Jurkat, Clone E6-1 (cell line): ENCODE measurements at regions not wholly inside any gene's neighbourhood (a gene's known extent, or its start where the extent isn't known, plus 50 kb on each side); places are given as distances from the start of the nearest gene placed in this dataset.
"Not testable (repeated sequence)": the region's sequence is repeated elsewhere in the genome, so short reads cannot be mapped to it uniquely, and the experiment has no call there.

Experiments
- DNase-seq: peaks from one replicate; pipeline ENCODE4 v3.0.0-alpha.2; 2011; ENCODE audit warnings: low read depth, low spot score
- H3K4me3 ChIP-seq: 2 replicates; pipeline ENCODE4 v1.5.1; 2011; ENCODE audit warnings: mild to moderate bottlenecking, low read length, control low read depth, moderate library complexity

DNA sequence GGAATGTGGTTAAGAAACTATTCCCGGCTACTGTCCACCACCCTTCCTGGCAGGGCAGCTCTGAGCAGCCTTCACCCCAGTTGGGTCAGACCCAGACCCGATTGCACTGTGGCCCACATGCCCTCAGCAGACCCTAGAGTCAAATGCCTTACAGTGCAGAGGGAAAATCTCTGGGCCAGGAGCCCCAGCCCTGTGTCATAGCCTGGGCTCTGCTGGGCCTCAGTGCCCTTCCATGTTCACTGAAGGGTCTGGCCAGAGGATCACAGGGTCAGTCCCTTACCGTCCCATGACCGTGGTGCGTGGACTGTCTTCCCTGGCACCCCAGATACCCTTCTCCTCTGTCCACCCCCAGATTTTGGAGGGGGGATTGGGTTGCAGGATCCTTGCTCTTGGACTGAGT lies 73.5 kb upstream of the COL5A1 start:
- H3K4me3 ChIP-seq: no peak overlapping the region
- DNase-seq: no peak

DNA sequence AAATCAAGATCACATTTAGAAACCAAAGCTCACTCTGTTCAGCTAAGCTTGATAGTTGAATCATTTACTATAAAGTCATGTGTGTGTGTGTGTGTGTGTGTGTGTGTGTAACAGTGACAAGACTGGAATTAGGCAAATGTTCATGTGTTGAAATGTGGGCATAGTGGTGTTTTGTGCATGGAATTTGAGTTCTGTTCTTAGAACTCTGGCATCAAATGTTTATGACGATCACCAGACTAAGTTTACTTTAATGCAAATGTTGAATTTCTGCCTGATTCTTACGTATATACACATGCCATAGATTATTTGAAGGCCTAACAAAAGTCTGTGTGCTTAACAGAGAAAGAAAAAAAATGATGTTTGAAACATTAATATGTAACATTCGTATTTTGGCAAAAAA lies 72.8 kb upstream of the COL5A1 start:
- no peak for DNase-seq
- no peak overlapping the region for H3K4me3 ChIP-seq

DNA sequence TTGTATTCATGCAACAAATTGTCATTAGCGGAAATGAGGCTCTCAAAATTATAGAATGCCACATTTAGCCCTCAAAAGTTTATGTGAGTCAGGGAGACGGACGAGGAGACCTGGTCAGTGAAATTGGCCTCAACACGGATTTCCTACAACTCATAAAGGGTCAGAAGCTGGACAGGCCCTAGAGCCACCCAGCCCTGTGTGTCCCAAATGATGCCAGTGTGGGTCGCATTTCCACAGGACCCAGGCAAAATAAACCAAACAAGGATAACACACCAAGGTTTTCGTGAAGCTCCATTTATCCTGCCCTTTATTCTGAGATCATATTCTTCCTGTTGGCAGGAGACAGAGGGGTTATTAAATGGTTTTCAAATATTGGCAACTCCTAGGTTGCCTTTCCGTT lies 72.0 kb upstream of the COL5A1 start:
- no peak for DNase-seq
- H3K4me3 ChIP-seq: no peak overlapping the region

DNA sequence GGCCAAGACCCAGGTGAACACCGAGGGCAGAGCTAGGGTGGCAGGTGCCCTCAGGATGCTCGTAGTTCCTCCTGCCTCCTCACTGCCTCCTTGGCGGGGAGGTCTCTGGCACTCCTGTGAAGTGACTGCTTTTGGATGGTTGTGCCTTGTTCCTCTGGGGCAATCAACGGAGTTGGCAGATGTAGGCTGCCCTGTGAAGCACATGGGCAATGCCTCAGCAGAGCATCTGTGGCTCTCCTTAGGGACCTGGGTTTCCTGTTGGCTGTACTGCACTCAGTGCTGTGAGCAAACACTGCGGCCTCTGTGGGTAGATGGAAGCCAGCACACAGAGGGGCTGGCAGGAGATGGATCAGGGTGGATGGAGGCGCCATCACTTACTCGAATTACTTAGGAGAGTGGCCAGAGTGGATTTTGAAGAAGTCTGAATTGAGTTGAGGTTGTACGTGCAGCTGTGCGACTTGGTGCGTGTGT lies 71.4 kb upstream of the COL5A1 start:
- H3K4me3 ChIP-seq: no peak overlapping the region

DNA sequence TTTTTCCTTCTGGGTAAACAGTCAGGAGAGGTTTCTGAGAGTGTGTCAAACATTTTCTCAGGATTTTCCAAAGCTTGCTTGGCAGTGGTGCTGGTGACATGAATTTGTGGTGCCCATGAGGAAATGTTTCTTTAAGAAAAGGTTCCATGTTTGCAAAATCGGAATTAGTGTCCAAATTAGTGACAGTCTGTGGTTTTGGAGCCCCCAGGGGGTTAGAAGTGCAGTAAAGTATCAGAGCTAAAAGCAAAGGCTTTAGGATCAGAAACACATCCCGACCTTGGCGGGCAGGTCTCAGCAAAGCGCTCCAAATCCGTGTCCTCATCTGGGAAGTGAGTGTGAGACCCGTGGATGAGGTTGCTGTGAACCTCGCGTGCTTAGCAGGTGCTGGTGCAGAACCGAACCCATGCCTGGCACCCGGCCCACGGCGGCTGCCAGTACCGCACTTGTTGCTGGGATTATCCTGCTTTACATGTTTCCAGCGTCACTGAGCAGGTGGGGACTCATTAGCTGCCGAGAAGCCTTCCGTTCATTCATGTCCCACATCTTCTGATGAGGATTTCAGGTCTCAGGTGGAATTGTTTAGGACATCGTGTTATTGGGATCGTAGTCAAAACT lies 70.8 kb upstream of the COL5A1 start:
- no peak for DNase-seq
- H3K4me3 ChIP-seq: no peak overlapping the region

More for the DNA sequence above, 71.4 kb upstream of the COL5A1 start:
- DNase-seq: no peak

DNA sequence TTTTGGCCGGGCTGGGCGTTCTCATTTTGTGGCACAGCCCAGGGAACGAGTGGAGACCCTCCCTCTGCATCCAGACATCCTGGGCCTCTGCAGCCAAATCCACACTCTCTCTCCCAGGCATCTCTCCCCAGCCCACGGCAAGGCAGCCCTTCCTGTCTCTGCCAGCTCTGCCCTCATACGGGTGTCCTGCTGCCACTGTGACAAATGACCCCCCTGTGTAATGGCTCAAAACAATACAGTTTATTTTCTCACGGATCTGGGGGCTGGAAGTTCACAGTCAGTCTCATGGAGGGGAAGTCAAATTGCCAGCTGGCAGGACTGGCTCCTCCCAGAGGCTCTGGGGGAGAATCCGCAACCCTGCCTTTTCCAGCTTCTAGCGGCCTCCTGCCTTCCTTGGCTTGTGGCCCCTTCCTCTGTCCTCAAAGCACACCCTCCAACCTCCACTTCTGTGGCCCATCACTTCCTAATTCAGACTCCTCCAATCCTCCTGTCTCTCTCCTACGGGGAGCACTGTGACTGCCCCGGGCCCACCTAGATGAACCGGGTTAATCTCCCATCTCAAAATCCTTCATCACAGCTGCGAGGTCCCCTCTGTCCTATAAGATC lies 70.2 kb upstream of the COL5A1 start:
- no peak for DNase-seq

DNA sequence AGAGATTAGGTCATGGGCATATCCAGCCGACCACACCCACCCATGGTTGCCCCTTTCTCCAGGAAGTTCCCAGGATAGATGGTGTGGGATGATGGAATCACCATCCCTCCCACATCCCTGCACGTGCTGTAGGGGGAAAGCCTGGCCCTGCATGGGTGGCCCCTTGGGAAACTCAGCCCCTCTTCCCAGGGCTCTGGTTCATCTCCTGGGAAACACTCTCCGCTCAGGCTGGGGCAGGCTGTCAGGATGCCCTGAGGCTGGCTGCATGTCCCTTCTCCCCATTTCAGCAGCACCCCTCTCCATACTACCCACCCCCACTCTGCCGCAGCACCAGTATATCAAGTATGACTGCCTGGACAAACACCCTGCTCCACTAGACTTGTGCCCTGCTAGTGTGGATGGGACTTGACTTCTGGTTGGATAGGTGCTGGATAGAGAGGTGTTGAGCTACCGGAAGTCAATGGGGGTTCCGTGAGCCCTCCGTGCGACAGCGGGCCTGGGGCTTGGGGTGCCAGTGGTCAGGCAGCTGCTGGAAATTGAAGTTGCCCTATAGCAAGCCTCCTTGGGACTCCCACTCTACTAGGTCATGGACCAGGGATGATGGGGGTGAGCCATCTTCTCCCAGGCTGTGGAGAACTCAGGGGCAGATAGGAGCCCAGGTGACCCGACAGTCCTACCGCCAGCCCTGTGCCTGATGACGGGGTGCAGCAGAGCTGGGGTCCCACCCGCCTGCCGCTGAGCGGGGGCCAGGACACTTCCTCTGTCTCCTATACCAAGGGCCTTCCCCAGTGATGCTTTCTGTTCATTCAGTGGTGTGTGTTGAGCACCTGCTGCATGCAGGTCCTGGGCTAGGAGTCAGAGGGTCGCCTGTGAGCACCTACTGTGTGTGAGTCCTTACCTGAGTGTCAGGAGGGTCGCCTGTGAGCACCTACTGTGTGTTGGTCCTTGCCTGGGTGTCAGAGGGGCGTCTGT lies 69.4 kb upstream of the COL5A1 start:
- DNase-seq: no peak
- no peak overlapping the region for H3K4me3 ChIP-seq

More for the DNA sequence above, 70.2 kb upstream of the COL5A1 start:
- H3K4me3 ChIP-seq: no peak overlapping the region

DNA sequence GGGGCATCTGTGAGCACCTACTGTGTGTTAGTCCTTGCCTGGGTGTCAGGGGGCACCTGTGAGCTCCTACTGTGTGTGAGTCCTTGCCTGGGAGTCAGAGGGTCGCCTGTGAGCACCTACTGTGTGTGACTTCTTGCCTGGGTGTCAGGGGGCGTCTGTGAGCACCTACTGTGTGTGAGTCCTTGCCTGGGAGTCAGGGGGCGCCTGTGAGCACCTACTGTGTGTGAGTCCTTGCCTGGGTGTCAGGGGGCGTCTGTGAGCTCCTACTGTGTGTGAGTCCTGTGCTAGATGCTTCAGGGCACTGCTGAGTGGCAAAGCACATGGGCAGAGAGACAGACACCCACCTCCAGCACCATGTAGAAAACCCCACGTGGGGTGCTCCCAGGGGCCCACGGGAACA lies 66.9 kb upstream of the COL5A1 start:
- DNase-seq, H3K4me3 ChIP-seq: not testable (repeated sequence)

DNA sequence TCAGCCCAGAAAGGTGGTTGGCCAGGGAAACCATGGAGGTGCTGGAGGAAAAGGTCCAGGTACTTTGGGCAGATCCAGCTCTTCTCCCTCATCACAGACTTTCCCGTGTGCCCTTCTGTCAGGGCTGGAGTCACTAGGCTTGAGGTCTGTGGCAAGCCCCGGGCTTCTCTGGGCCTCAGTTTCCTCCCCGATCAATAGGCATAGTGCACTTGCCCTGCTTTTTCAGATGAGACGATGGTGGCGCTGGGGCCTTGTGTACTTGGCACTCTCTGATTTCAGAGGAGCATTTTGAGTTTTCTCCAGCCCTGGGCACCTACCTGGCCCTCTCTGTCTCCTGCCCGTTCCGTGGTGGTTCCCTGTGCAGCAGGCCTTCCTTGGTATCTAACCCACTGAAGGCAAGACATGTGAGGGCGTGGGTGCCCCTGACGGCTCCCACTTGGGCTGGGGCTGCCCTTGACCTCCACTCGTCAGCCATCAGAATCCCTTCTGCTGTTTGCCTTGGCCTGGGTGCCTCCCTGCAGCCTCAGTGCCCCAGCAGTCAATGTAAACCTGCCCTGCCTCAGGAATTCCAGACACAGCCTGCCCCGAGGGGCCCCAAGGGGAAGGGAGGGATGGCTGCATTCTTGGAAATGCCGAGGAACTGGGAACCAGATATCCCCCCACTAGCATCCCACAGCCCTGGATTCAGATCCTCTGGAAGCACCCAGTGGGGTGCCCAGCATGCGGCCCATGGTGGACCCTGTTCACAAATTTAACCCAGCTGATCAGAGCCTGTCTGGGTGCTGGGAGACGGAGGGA lies 66.3 kb upstream of the COL5A1 start:
- no peak for DNase-seq

DNA sequence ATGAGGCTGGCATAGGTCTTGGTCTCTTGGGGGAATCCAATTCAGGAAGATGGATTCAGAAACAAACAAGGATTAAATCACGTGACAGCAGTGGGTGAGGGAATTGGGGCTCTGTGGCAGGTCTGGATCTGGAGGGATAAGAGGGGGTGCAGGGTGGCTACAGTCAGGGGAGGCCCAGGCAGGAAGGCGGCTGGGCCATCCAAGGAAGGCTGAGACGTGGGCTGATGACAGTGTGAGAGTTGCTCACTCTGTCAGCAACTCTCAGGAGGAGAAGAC lies 65.8 kb upstream of the COL5A1 start:
- H3K4me3 ChIP-seq: no peak overlapping the region
- DNase-seq: no peak

More for the DNA sequence above, 66.3 kb upstream of the COL5A1 start:
- H3K4me3 ChIP-seq: no peak overlapping the region

DNA sequence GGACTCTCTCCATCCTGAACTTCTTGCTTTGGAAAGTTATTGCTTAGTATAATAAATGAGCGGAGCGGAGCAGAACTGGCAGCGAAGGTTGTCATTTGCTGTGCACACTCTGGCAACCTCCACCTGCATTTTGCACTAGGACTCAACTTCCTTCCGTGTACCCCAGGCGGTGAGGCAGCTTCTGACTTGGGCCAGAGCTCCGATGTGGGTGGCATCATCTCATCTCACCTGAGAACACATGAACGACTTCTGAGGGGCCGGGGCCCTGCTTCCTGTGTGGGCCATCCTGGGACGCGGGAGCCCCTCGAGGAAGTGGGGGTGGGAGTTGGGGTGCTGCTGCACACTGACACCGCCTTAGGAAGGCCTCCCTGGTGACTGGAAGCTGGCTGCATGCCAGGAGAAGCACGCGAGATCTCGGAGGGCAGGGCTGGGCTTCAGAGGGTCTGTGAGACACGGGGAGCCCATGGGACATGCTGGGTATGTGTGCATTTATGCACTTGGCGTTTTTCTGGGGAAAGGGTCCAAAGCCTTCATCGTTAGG lies 56.5 kb upstream of the COL5A1 start:
- no peak for DNase-seq
- H3K4me3 ChIP-seq: no peak overlapping the region

DNA sequence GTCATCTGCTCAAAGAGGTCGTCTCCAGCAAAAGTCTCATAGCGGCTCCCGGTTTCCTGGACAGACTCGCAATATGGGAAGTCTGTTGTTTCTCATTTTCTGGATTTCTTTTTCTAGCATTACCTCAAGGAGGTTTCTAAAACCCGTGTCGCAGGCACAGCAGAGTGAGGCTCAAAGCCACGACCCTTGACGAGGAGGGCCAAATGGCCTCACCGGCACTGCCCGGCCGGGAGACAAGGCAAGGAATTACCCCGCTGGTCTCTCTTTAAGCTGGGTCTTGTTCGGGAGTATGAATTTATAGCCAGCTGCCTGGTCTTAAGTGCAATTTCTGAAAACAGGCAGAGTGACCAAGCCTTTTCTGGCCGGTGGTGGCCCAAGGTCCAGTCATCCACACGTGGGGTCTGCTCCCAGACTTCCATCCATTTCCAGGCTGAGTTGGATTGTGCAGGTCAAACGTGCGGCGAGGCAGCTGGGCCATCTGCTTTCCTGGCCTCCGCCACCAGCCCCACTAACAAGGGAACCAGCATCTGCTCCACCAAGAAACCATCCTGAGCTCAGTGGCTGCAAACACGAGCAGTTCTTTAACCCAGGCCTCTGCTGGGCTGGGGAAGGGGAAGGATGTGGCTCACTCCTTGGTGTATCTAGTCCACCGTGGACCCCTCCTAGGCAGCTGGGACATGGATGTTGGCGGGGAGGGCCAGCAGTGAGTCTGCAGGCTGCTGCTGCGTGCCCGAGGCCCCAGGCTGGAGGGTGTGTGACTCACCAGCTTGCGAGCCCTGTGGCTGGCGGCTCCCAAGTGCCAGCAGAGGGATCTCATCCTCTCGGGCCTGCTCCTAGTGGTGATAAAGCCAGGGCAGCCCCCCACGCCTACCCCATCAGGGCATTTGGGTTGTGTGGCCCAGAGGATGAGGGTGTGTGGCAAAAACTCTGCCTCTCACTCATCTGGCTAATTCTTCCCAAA lies 55.6 kb upstream of the COL5A1 start:
- no peak overlapping the region for H3K4me3 ChIP-seq
- DNase-seq: no peak

DNA sequence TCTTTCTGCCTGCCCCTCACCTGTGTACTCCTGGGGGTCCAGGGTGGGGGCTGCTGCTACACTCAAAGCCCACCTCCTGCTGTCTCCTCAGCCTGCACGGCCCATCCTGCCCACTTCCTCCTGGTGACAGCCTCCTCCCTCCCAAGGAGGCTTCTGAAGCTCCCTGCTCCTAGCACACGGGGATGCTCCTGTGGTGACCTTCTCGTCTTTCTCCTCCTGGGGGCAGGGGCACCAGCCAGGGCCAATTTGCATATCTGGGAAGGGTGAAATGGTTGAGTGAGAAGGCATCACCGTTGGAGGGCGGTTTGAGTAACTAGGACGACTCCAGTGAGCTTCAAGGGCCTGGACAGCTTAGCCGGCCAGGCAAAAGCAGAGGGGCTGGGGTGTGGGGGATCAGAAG lies 51.9 kb upstream of the COL5A1 start:
- H3K4me3 ChIP-seq: no peak overlapping the region
- no peak for DNase-seq

DNA sequence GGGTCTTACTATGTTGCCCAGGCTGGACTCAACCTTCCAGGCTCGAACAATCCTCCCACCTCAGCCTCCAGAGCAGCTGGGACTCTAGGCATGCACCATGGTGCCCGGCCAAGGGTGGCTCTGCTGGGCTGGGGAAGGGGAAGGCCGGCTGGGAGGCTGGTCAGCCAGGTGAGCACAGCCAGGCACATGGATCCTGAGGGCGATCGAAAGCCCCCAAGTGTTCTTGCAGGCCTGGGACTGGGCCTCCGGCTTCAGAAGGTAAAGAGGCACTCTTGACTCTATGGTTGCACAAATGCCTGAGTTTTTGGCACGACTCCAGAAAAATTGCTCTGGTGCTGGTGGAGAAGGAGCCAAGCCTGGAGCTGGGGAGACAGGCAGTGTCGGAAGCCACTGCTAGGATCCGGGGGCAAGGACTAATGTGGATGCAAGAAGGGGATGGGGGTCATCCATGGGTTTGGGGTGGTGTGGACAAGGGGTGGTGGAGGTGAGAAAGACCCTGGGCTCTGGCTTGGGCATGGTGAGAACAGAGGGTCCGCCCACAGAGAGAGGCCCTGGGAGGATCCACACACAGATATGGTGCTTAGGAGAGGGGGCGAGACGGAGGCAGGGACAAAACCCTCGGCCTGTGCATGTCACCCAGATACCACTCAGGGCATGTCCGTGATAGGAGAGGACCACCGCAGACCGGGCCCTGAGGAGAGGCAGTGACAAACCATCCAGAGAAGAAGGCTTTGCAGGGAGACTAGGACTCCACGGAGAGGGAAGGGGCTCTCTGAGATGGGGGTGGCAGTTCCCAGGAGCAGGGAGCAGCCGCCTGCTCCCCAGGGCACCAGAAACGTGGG lies 51.1 kb upstream of the COL5A1 start:
- DNase-seq: no peak
- no peak overlapping the region for H3K4me3 ChIP-seq

DNA sequence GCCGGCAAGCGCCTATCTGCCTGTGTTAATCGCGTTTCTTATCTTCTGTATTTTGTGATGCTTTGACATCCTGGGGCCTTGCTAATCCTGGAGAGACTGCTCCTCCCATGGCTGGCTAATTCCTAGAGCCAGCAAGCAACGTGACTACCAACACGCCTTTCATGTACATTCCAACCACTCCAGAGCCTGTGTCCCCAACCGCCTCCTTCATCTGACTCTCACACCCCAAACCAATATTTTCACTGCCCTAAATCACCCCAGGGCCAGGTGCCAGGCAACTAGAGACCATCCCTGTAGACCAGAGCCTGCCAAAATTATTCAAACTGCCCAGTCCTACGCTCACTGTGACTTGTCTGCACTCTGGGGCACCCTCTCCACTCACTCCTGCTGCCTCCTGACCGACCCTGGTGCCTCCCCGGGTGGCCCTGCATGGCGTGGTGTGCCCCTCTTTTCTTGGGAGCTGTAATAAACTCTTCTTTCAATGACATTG lies 50.5 kb upstream of the COL5A1 start:
- H3K4me3 ChIP-seq: no peak overlapping the region
- DNase-seq: no peak

DNA sequence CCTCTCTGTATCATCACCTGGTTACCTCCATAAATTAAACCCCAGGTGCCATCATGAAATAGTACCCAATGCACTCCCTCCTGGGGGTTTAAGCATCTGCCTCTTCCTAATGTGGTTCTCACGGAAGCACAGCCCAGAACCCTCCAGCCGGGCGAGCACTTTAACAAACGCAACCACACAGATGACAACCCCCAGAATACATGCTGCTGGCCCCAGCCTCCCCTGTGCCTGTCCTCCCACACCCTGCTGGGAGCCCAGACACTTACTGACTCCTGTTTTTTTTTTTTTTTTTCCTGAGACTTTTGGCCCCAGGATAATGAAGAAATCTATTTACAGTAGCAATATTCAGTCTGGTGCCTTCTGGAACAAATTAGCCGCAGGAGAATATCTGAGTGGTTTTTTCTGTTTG lies 50.0 kb upstream of the COL5A1 start:
- H3K4me3 ChIP-seq: no peak overlapping the region
- no peak for DNase-seq
